ENCODE measurements at regions not wholly inside any gene's neighbourhood (a gene's known extent, or its start where the extent isn't known, plus 50 kb on each side); places are given as distances from the start of the nearest gene placed in this dataset.

DNA sequence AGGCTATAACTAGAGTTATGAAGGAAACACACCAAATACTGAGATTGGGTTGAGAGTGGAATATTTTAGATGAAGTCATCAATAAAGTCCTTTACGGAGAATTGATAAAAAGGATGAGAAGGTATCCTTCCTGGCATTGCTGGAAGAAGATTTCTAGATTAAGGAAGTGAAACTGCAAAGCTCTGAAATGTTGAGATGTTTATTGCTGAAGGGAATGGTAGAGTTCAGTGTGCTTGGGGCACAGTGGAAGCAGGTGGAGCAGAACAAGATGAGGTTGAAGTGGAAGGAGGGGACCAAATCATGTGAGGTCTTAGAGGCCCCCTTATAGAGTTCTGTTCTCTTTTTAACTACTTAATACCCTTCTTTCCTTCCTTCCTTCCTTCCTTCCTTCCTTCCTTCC, 848.5 kb downstream of the RAB28 start:
- no peak for TF ChIP-seq EZH2 (IDR thresholded peaks at IDR 0.05)
- TF ChIP-seq POLR2AphosphoS5 (IDR thresholded peaks at IDR 0.05; ENCODE audit: borderline replicate concordance, low read depth, low read length): no peak; the same call in 1 of the 2 replicates
- TF ChIP-seq FOXP2 (optimal IDR thresholded peaks at IDR 0.05; ENCODE audit: control extremely low read depth, extremely low read length, insufficient read depth): no peak
